ENCODE measurements at regions not wholly inside any gene's neighbourhood (a gene's known extent, or its start where the extent isn't known, plus 50 kb on each side); places are given as distances from the start of the nearest gene placed in this dataset.

- no peak for TF ChIP-seq YY1 (IDR thresholded peaks at IDR 0.05; ENCODE audit: insufficient read depth, insufficient read length)
- no peak for TF ChIP-seq SUZ12 (IDR thresholded peaks at IDR 0.05; ENCODE audit: extremely low read depth, insufficient read depth, insufficient read length)
Observed at GRCh38 chr10:33831591-33831990, 497.1 kb upstream of the NRP1 start.

Measured in NT2/D1 (cell line).